A549 (cell line): ENCODE measurements at regions not wholly inside any gene's neighbourhood (a gene's known extent, or its start where the extent isn't known, plus 50 kb on each side); places are given as distances from the start of the nearest gene placed in this dataset.

ENCODE experiments used
- ATAC-seq, 2 experiments: fragments of 200-7000 bp in 1 of 2; fragments of >200 bp in 1 of 2; cut with Nextera tagmentation in 1 of 2; cut with Tn5 transposase in 1 of 2; 3 replicates each; pipeline versions ENCODE4 v1.8.0 to v1.9.1; 2018 to 2020; ENCODE audit warnings: mild to moderate bottlenecking in 1 of 2, moderate library complexity in 1 of 2
- CTCF ChIA-PET: fragments of 300-600 bp; sonication (Branson Sonifier 250); formaldehyde crosslinking; extraction: SDS; loops from one replicate; lab custom pipeline; 2021; ENCODE audit warnings: antibody characterized with exemption, inconsistent platforms; lab: Yijun Ruan, JAX
- POLR2A ChIA-PET: fragments of 350-600 bp; formaldehyde crosslinking; extraction: SDS; loops from one replicate; lab custom pipeline; 2021; ENCODE audit warnings: antibody characterized with exemption, inconsistent platforms; lab: Yijun Ruan, JAX
- DNase-seq, 2 experiments: peaks; one replicate each; pipeline versions ENCODE4 v3.0.0 to v3.0.0-alpha.2; 2011 to 2016; ENCODE audit warnings: low read depth in 1 of 2, low spot score in 1 of 2
- FAIRE-seq: peaks from 2 replicates; lab custom pipeline; 2011; peaks lifted over from hg19 to GRCh38; lab: Jason Lieb, UNC
- H3K27ac ChIP-seq, 2 experiments: fragments of >200 bp; sonication (Bioruptor Twin); formaldehyde crosslinking; 3 replicates each; pipeline ENCODE4 v1.5.1; 2016 to 2017
- H3K4me1 ChIP-seq: fragments of >200 bp; sonication (Bioruptor Twin); formaldehyde crosslinking; 3 replicates; pipeline ENCODE4 v1.6.1; 2016
- H3K4me2 ChIP-seq: fragments of >200 bp; sonication (Bioruptor Twin); formaldehyde crosslinking; 3 replicates; pipeline ENCODE4 v1.6.1; 2016
- H3K4me3 ChIP-seq: fragments of >200 bp; sonication (Bioruptor Twin); formaldehyde crosslinking; 3 replicates; pipeline ENCODE4 v1.5.1; 2016
- H3K9me3 ChIP-seq: fragments of >200 bp; sonication (Bioruptor Twin); formaldehyde crosslinking; 3 replicates; pipeline ENCODE4 v1.6.1; 2016
- BHLHE40 ChIP-seq: IDR thresholded peaks from 2 replicates; pipeline ENCODE4 v1.6.1; 2012; ENCODE audit warnings: low read depth, low read length, inconsistent platforms
- CTCF ChIP-seq: fragments of >200 bp; sonication (Bioruptor Twin); formaldehyde crosslinking; IDR thresholded peaks from 3 replicates; pipeline ENCODE4 v1.5.1; 2016
- ELK1 ChIP-seq: fragments of 150-350 bp; IDR thresholded peaks from 2 replicates; pipeline ENCODE4 v1.6.1; 2014; ENCODE audit warnings: low read depth, mild to moderate bottlenecking, low read length
- ESRRA ChIP-seq: fragments of 150-350 bp; IDR thresholded peaks from 2 replicates; pipeline ENCODE4 v1.6.1; 2014; ENCODE audit warnings: mild to moderate bottlenecking, low read length, borderline replicate concordance
- FOXS1 ChIP-seq: fragments of 250-450 bp; sonication (Bioruptor Pico); IDR thresholded peaks from 2 replicates; pipeline ENCODE4 v1.5.0; 2020; ENCODE audit warnings: mild to moderate bottlenecking, moderate library complexity
- HDAC2 ChIP-seq: fragments of 200-600 bp; sonication (generic); IDR thresholded peaks from 2 replicates; pipeline ENCODE4 v1.6.1; 2016
- HOXB5 ChIP-seq: fragments of 250-450 bp; sonication (Bioruptor Pico); IDR thresholded peaks from 2 replicates; pipeline ENCODE4 v1.5.0; 2020; ENCODE audit warnings: mild to moderate bottlenecking, moderate library complexity
- JUNB ChIP-seq: fragments of >200 bp; sonication (Bioruptor Twin); formaldehyde crosslinking; IDR thresholded peaks from 2 replicates; pipeline ENCODE4 v1.6.1; 2016
- MAX ChIP-seq: IDR thresholded peaks from 2 replicates; pipeline ENCODE4 v1.6.1; 2012
- NFE2L2 ChIP-seq: fragments of 150-350 bp; conservative IDR thresholded peaks from 2 replicates; pipeline ENCODE4 v1.6.1; 2014; ENCODE audit warnings: low read length
- NR3C1 ChIP-seq: fragments of >200 bp; sonication (Bioruptor Twin); formaldehyde crosslinking; IDR thresholded peaks from 3 replicates; pipeline ENCODE4 v1.6.1; 2017
- PHF8 ChIP-seq: fragments of 200-600 bp; sonication (generic); IDR thresholded peaks from 2 replicates; pipeline ENCODE4 v1.6.1; 2016; ENCODE audit warnings: low read depth, mild to moderate bottlenecking, antibody characterized with exemption, moderate library complexity, borderline replicate concordance
- RAD21 ChIP-seq, 2 experiments: fragments of >200 bp in 1 of 2; sonication (Bioruptor Twin) in 1 of 2; formaldehyde crosslinking in 1 of 2; IDR thresholded peaks in 1 of 2; conservative IDR thresholded peaks in 1 of 2; 2 replicates in 1 of 2; 3 replicates in 1 of 2; pipeline ENCODE4 v1.6.1; 2012 to 2018; ENCODE audit warnings: inconsistent platforms in 1 of 2
- RARB ChIP-seq: fragments of 250-450 bp; sonication (Bioruptor Pico); IDR thresholded peaks from 2 replicates; pipeline ENCODE4 v1.8.0; 2021; ENCODE audit warnings: mild to moderate bottlenecking, moderate library complexity
- RCOR1 ChIP-seq: fragments of 150-350 bp; IDR thresholded peaks from 2 replicates; pipeline ENCODE4 v1.6.1; 2014; ENCODE audit warnings: antibody characterized with exemption, low read length, low read depth
- REST ChIP-seq: fragments of 200-600 bp; sonication (generic); IDR thresholded peaks from 2 replicates; pipeline ENCODE4 v1.6.1; 2016; ENCODE audit warnings: antibody characterized with exemption, mild to moderate bottlenecking, moderate library complexity
- RFX5 ChIP-seq: fragments of 450-650 bp; IDR thresholded peaks from 2 replicates; pipeline ENCODE4 v1.7.1; 2014; ENCODE audit warnings: antibody characterized with exemption, mild to moderate bottlenecking, moderate library complexity
- SMC3 ChIP-seq: fragments of >200 bp; sonication (Bioruptor Twin); formaldehyde crosslinking; IDR thresholded peaks from 3 replicates; pipeline ENCODE4 v1.6.1; 2018; ENCODE audit warnings: inconsistent platforms
- USF2 ChIP-seq: fragments of 450-650 bp; IDR thresholded peaks from 2 replicates; pipeline ENCODE4 v1.6.1; 2014; ENCODE audit warnings: antibody characterized with exemption
- ZFP36 ChIP-seq: fragments of 450-650 bp; IDR thresholded peaks from 2 replicates; pipeline ENCODE4 v1.6.1; 2014; ENCODE audit warnings: borderline replicate concordance; ENCODE audit not compliant: partially characterized antibody
- ZNF302 ChIP-seq: fragments of 250-450 bp; sonication (Bioruptor Pico); IDR thresholded peaks from 2 replicates; pipeline ENCODE4 v1.9.0; 2021; ENCODE audit warnings: inconsistent platforms, mild to moderate bottlenecking, moderate library complexity
- WGBS: methylation state at CpG from one replicate; pipeline ENCODE4 v1.1.6; 2017; ENCODE audit errors: missing lambda C conversion rate; 5-methylcytosine and 5-hydroxymethylcytosine counted together

GRCh38 chr1:68322096-68322495, 89.8 kb upstream of the WLS start (continued):
- TF ChIP-seq USF2, result no peak

GRCh38 chr1:68321084-68321685, 88.9 kb upstream of the WLS start:
- ChIA-PET CTCF (interaction anchor here (0.6 to 7.8 kb wide), 34 partner anchors 9 to 577 kb away, joined by 3 to 191 read pairs (median 4); partner anchors contain the start of gene WLS), POLR2A (interaction anchor here (1.0 kb wide), 1 partner anchor 201 kb away, joined by 6 read pairs; no protein-coding TSS in a partner anchor)
- Histone ChIP-seq H3K9me3 (no peaks in the 10 kb centered on the region), H3K4me3 (no peak overlapping the region), H3K4me2 (peak overlapping the region; percentile 39; the same call in 1 of the 3 replicates), H3K27ac (no peak overlapping the region), H3K4me1 (0 out of 3 replicates have a peak, but pooled peaks cover 5% of the 10 kb centered on the region)
- FAIRE-seq (no peak), DNase-seq (peak; percentile 55 to 61), ATAC-seq (peak; percentile 99 to 100)
- WGBS, result 6% methylated on average over 3 of the region's 6 CpGs
- TF ChIP-seq CTCF, result peak; percentile 69
- TF ChIP-seq NFE2L2, result no peak
- TF ChIP-seq ESRRA, result no peak
- peak; percentile 90 for TF ChIP-seq SMC3
- TF ChIP-seq RAD21 (conservative IDR thresholded peaks at IDR 0.05 in 1 of 2, IDR thresholded peaks at IDR 0.05 in 1 of 2), result peak; percentile 67
- TF ChIP-seq, all 56 proteins: peak for 3

- 0 out of 3 replicates have a peak, but pooled peaks cover 5% of the 10 kb centered on the region for H3K4me1 ChIP-seq
- POLR2A ChIA-PET, result interaction anchor here (1.0 kb wide), 1 partner anchor 201 kb away, joined by 6 read pairs; no protein-coding TSS in a partner anchor
- TF ChIP-seq RAD21 (conservative IDR thresholded peaks at IDR 0.05 in 1 of 2, IDR thresholded peaks at IDR 0.05 in 1 of 2) (no peak), RCOR1 (no peak), JUNB (no peak), HOXB5 (no peak), PHF8 (no peak), HDAC2 (no peak), NR3C1 (no peak), ZFP36 (no peak), ZNF302 (CRISPR knock-in tag) (no peak), MAX (no peak), ELK1 (no peak), RARB (CRISPR knock-in tag) (no peak), BHLHE40 (no peak), RFX5 (no peak), FOXS1 (CRISPR knock-in tag) (no peak), REST (no peak)
- no peaks in the 10 kb centered on the region for H3K9me3 ChIP-seq
- CTCF ChIA-PET, result interaction anchor here (0.6 to 7.8 kb wide), 23 partner anchors 8 to 576 kb away, joined by 3 to 191 read pairs (median 5); partner anchors contain the start of gene WLS
- H3K4me2 ChIP-seq, result no peak overlapping the region
- FAIRE-seq (no peak), ATAC-seq (no peak; a peak in 1 of 6 replicates), DNase-seq (no peak)
- no peak overlapping the region for H3K27ac ChIP-seq
- WGBS, result 52% methylated on average over 4 of the region's 4 CpGs
- H3K4me3 ChIP-seq, result no peak overlapping the region
These were observed 88.0 kb upstream of the WLS start for GRCh38 chr1:68320349-68320748.
